Activated naive CD4-positive, alpha-beta T cell treated with Interleukin-2 at 50 U/mL for 16 hours (primary cell): ENCODE measurements at regions not wholly inside any gene's neighbourhood (a gene's known extent, or its start where the extent isn't known, plus 50 kb on each side); places are given as distances from the start of the nearest gene placed in this dataset.
A peak's percentile ranks its signal among the peaks of the same experiment; 100 is the strongest.
"Not testable (repeated sequence)": the region's sequence is repeated elsewhere in the genome, so short reads cannot be mapped to it uniquely, and the experiment has no call there.

Source experiments
- DNase-seq: peaks from one replicate; pipeline ENCODE4 v3.0.0-alpha.2; 2020

DNA sequence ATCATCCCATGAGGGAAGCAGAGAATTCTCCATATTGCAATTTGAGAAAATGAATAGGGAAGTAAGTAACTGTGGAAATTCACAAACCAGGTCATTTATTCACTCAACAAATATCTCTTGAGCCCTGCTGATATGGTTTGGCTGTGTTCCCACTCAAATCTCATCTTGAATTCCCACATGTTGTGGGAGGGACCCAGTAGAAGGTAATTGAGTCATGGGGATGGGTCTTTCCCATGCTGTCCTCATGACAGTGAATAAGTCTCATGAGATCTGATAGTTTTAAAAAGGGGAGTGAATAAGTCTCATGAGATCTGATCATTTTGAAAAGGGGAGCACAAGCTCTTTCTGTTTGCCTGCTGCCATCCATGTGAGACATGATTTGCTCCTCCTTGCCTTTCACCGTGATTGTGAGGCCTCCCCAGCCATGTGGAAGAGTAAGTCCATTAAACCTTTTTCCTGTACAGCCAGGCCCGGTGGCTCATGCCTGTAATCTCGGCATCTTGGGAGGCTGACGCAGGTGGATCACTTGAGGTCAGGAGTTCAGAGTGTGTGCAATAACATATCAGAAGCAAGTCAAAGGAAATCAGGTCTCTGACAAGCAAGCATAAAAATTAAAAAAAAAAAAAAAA, 193.2 kb downstream of the NDUFA10 start:
- DNase-seq: no peak

DNA sequence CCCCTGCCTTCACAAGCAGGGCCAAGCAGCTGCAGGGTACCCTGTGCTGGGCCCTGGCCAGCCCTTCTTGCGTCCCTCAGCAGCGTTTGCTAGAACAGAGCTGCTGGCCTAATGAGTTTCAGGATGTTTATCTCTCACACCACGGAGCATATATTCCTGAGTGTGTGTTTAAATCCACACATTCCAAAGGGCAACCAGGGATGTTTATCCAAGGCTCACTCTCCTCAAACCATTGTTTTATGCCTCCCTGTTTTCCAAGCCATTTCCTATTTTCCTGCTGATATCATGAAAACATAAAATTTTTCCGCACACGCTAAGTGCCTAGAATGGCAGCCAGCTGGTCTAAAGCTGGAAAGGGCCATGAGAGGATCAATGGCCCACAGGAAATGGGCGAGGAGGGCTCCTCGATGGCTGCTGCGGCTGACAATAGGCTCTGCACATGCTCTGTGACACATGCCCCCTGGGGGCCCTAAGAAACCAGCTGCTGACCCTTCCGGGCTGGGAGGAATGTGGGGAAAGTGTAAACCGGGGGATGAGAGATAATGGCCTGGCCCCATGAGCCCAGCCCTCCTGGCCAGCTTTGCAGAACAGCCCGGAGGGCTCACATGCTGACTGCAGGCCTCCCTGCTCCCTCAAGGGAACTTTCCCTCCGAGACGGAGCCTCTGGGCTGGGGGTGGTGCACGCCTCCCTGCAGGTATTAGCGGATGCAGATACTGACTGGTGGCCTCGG, 194.0 kb downstream of the NDUFA10 start:
- DNase-seq: no peak

DNA sequence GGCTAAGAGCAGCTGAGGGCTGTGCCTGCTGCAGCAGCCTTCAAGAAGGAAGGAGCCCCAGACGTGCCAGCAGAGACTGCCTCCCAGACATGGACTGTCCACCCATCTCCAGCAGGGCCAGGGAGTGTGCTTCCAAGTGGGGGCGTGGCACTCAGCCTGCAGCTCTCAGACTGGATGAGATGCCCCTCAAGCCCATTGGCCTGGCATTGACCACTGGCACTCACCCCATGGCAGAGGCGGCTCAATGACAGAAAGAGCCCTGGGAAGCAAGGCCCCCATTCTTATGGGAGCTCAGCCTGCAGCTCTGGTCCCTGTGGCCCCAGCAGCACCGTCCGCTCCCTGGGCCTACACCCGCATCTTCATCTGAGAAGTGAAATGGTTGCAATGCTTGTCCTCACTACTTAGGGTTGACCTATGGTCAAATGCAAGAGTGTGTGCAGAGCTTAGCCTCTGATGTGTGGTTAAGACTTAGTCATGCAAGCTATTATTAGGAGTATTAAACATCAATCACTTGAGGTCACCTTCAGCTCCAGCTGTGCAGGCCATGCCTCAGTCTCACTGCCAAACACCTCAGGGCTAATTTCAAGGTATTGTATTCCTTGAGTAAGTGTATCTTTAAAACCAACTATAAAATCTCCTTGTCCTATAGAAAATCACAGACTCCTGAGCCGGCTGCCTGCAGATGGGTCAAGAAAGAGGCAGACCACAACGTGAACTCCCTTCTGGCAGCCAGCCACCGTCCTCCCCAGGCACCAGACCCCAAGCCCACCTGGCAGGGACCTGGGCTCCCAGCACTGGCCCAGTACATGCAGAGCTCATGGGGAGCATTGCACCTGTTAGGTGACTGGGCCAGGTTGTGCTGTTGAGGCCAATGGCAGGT, 194.8 kb downstream of the NDUFA10 start:
- no peak for DNase-seq

DNA sequence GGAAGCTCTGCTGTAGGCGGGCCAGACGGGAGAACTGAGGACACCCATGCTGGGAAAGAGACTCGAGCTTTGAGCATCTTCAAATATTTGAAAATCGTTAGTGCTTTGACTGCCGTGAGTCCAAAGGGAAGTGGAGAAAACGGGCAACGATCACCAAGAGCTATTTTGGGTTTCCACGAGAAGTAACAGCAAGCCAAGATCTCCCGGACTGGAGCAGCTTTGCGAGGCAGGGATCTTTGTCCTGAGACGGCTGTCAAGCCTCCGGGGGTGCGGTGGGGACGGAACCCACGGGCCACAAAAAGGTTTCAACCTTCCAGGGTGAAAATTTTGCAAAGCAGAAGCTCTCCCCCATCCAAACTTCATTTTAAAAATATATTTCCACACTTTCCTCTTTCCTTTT, 195.8 kb downstream of the NDUFA10 start:
- DNase-seq: no peak

DNA sequence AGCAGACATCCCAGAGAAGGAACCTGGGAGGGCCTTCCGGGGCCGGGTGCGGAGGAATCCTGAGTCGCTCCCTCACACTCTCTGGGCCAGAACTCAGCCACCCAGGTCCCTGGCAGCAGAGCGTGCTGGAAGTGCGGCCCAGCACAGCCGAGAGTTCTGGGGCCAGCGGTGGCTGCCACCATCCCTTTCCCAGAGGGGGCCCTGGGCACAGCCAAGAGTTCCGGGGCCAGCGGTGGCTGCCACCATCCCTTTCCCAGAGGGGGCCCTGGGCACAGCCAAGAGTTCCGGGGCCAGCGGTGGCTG, 196.2 kb downstream of the NDUFA10 start:
- DNase-seq: not testable (repeated sequence)

DNA sequence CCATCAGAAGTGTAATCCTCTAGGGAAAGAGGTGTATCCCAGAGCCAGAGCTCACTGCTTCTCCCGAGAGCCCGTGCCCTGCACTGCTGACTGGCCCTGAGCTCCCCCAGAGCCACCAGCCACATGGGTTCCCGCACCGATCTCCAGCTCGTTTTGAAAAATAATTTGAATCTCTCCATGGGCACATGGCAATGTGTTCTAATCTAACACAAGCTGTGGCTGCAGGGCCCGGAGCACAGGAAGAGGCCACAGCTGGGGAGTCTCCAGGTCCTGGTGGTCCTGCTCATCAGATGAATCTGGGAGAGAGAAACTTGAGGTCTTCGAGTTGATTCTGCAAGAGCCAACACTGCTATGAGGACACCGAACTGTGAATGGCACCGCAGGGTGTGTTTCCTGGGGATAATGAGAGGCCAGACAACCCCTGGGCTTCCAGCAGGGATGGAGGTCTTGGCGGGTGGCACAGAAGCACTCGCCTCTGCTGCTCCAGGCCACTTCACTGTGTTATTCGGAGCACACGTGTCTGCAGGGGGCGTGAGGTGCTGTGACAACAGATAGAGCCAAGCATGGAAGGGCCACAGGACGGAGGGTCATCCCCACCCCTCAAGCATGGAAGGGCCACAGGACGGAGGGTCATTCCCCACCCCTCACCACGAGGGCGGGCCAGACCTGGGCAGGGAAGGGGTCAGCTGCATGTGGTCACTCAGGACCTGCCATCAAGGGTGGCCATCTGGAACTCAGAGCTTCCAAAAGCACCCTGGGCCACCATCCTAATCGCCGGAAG, 196.8 kb downstream of the NDUFA10 start:
- DNase-seq: no peak

DNA sequence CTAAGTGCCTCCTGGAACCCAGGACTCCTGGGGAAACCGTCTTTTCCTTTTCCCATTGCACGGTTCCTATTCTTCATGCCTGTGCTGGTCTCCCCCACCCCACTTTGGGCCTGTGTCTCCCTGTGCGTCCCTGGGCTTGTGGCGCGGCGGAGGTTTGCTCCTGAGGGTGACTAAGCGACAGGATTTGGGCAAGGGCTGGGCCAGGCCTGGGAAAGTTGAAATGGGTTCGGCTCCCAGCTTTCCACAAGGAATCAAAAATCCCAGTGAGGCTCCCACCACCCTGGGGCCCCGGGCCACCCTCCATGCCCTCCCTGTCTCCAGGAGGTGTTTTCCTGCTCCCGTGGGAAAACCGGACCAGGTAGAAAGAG, 197.6 kb downstream of the NDUFA10 start:
- no peak for DNase-seq

DNA sequence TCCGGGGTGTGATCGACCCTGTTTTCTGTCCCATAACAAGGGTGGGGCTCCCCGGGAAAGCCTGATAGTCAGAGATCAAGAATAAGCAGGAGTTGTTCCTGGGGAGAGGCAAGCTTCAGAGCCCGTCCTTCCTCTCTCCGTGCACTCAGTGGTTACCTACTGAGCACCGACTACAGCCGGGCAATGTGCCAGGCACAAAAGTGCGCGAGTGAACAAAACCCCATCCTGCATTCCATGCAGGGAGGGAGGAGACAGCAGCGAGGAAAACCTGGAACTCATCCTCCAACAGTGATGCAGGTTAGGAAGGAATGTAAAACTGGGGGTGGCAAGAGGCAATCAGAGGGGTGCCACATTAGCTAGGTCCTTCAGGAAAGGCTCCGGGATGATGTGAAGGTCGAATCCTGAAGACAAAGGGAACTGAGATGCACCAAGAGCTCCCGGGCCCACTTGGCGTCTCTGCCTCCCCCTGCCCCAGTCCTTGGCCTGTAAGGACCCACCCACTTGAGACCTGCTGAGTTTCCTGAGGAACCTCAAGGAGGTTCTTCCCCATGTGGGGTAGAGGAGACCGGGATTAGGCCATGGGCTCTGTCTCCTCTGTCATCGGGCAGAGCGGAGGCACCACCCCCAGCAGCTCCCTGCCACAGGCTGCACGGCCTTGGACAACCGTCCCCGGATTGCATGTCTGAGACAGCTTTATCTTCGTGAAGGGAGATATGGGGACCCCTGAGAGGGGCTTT, 198.2 kb downstream of the NDUFA10 start:
- no peak for DNase-seq

DNA sequence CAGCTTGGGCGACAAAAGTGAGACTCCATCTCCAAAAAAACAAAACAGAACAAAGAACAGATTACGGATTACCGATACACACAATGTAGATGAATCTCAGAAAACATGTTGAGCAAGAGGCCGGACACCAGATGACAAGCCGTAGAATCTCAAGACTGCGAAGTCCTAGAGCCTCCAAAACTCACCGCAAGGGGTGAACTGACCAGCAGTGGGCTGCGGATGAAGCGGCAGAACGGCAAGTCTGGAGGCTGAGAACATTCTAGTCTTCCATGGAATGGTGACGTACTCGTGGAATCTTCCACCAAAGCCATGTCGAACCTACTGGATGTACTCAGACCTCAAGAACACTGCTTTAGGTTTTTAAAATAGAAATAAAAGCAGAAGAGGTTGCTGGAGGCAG, 198.8 kb downstream of the NDUFA10 start:
- no peak for DNase-seq

DNA sequence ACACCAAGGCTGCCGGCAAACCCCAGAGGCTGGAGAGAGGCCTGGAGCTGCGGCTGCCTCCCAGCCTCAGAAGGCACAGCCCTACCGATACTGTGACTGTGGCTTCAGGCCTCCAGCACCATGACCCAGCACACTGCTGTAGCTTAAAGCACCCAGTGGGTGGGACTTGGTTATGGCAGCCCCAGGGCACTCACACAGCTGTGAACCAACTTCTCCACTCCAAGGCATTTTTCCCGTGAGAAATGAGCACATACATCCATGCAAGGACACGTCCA, 199.5 kb downstream of the NDUFA10 start:
- no peak for DNase-seq

DNA sequence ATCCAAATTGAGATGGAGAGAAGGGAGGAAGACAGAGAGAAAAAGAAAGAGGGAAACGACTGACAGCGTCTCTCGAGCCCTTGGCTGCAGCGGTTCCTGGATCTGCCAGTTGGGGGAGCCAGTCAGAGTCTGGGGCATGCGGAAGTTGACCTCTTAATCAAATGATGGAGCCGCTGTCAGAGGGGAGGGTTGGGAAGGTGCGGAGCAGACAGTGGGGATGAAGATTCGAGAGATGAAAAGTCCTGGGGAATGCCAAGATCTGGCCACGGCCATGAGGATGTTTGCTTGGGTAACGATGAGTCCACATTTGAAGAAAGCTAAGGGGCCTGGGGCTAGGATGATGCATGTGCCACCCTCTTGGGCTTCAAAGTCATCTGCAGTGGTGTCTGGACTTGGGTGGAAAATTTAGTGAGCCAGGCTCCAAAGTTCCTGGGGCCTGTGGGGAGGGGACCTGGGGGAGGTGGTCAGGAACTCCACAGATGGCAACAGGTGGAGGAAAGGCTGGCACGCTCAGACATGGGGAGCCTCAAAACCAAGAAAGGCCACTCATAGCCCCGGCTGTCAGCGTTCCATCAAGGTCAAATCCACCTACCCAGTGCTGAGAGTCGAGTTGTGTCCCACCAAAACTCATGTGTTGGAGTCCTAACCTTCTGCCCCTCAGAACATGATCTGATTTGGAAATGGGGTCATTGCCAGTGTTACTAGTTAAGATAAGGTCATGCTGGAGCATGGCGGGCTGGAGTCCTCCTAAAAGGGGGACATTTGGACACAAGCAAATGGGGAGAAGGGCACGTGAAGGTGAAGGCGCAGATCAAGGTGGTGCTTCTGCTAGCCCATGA, 200.1 kb downstream of the NDUFA10 start:
- DNase-seq: no peak

DNA sequence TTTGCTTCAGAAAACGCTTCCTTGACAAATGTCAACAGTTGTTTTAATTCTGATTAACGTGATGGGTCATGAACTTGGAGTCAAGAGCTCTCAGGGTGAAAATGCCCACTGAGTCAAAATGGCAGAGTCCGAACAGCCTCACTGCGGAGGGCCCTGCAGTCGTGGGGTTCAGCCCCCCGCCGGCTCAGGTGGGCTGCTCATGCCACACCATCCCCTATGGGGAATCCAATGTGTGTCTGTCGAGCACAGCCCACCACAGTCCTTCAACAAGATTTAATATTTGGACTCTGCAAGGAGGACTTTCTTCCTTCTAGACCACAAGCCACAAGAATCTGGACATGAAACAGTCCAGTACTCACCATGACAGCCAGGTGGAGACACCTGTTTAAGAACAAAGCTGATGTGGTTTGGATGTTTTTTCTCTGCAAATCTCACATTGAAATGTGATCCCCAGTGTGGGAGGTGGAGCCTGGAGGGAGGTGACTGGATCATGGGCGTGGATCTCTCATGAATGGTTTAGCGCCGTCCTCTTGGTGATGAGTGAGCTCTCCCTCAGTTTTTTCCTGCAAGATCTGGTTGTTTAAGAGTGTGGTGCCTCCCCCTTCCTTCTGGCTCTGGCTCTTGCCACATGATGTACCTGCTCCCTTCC, 201.0 kb downstream of the NDUFA10 start:
- DNase-seq: no peak

DNA sequence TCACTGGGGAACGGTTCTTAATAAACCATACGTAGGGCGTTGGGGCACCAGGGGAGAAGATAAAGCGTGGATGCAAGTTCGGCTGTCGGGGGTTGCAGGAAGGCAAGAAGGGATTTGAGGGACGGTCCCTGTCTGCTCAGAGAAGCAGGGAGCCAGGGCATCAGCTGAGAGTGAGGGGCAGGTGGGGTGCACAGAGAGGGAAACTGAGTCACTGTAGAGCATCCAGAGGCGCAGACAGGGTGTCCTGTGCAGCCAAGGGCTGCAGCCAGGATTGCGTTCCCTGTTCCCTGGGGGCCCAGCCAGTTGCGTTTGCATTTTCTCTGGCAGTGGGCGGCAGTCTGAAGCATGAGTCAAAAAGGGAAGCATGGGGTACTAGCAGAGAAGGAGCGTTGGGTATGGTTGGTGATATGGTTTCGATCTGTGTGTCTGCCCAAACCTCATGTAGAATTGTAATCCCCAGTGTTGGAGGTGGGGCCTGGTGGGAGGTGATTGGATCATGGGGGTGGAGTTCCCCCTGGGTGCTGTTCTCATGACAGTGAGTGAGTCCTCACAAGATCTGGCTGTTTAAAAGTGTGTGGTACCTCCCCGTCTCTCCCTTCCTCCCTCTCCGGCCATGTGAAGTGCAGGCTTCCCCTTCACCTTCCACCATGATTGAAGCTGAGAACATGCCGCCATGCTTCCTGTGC, 202.9 kb downstream of the NDUFA10 start:
- DNase-seq: peak; percentile 51

DNA sequence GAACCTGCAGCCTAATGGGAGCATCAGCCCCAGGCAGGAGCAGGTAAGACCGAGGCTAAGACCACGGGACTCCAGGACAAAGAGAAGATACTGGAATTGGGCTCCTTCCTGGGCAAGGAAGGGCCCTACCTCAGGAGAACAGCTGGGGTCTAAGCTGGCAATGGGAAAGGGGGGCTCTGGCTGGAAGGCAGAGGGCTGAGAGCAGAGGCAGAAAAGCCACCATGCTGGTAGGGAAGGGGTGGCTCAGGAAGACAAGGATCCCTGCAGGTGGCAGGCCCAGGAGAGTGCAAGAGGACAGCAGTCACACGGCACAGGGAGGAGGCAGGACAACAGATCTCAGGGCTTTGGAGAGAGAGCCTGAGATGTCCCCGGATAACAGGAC, 203.5 kb downstream of the NDUFA10 start:
- DNase-seq: no peak

DNA sequence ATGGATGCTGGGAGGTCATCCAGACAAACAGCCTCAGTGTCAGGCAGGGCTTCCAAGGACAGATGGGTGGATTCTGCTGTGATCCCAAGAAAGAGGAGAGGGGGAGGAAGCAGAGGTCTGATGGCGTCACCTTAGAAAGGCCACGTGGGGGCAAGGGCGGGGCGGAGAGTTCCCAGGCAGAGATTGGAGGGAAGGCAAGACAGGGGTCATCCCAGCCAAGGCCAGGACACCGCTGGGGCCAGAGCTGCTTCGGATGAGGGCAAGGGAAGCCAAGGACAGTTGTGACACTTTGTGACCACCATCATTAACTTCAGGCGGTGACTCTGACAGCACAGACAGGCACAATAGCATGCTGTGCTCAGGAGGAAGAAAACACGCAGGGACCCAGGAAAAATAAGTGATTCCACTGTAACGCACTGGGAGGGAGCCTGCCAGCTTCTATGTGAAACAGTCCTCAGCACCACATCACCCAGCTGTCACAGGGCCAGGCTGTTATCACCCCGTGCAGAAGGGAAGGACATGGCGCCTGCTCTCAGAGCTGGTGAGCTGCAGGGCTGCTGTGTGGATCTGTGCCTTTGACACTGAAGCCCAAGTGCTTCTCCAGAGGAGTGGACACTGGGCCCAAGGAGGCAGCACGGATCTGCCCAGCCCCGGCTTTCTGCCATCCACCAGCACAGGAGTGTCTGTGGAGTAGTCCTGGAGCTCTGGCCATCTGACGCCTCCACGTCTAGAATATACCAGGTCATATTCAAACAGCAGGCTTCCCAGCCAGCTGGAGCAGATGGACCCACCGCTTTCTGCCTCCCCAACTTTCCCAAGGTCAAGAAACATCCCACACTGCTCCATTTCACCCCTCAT, 204.1 kb downstream of the NDUFA10 start:
- no peak for DNase-seq

DNA sequence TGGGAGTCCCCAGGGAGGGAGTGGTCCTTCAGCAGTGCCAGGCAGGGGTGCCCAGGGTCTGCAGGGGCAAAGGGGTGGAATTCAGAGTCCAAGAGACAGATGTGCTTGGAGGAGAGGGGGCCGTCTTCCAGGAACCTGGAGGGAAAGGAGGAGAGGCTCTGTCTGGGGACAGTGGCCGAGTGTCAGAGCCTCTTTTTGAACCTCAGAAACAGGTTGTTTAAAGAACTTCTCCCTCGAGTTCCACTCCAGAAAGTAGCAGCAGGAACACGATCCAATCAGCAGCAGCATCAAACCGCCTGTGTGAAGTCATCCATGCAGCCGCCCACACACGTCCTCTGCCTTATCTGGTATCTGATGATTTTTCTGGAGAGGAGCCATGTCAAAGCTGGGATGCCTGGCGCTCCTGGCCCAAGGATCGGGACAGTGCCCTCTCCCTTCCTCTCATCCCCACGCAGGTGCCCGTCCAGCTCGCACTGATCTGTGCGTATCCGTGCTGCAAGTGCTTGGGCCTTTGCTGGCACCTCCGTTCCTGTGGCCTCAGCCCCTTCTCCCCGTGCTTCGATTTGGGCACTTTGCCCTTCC, 205.1 kb downstream of the NDUFA10 start:
- no peak for DNase-seq

DNA sequence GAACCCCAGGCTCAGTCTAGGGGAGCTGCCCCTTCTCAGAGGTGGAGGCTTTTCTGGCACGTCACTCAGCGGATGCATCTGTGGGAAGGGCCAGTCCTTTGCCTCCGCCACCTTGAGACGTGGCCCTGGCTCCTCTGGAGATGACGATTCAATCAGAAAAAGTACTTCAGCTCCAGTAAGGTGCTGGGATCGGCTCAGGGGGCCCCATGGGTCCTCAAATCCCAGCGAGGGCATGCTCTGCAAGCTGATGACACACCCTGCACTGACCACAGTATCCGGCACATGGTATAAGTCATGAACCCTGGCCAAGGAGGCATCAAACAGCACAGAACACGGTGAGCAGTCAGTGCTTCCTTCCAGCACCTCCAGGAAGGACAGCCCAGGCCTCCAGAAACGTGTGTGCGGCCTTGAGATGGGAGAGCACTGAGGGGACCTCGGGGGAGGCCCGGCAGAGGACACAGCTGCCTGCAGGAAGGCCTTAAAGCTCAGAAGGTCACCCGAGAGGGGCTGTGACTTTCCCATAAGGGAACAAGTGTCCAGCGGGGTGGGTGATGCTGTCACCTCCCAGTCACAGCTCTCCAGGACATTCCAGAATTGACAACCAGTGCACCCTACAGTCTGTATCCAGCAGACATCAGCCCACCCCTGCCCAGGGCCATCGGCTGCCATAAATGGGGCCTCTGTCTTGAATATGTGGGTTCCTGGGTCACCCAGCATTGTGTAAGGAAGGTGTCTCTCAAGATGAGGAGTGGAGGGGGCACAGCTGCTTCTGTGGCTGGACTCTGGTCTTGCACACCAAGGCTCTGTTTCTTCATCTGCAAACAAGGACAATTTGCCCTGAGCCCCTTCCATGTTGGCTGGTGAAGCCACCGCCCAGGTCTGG, 205.8 kb downstream of the NDUFA10 start:
- no peak for DNase-seq

DNA sequence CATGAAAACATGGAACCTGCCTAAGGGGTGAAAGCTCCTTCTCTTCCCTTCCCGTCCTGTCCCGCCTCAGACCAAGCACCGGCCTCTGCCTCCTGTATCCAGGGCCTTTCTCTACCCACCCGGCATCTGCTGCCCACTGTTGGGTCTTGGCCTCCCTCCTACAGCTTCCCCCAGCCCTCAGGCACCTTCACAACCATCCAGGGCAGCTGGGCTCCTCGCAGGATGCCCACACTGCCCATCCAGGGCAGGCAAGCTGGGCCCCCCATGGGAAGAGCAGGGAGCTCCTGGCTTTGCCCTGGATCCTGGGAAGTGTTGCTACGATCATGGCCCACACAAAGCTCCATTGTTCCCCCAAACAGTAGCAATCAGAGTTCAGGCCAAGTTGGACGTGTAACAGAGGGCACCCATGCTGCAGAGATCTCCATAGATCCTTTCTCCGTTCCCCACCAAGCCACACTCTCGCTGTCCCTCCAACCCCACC, 206.6 kb downstream of the NDUFA10 start:
- DNase-seq: no peak
